OCI-LY1 (cell line): ENCODE measurements at regions not wholly inside any gene's neighbourhood (a gene's known extent, or its start where the extent isn't known, plus 50 kb on each side); places are given as distances from the start of the nearest gene placed in this dataset.

Experiments
- CTCF ChIP-seq: fragments of 200-600 bp; sonication (generic), shearing (Covaris generic); IDR thresholded peaks from 2 replicates; pipeline ENCODE4 v1.5.1; 2017; ENCODE audit warnings: mild to moderate bottlenecking, antibody characterized with exemption, low read length, moderate library complexity, mixed read lengths
- EZH2 ChIP-seq: fragments of 200-600 bp; sonication (generic), shearing (Covaris generic); IDR thresholded peaks from 2 replicates; pipeline ENCODE4 v1.8.0; 2017; ENCODE audit warnings: borderline replicate concordance, mixed run types, mild to moderate bottlenecking, antibody characterized with exemption, low read length, moderate library complexity, mixed read lengths

- TF ChIP-seq CTCF (no peak), EZH2 (no peak)
Observed at GRCh38 chr2:65565681-65566080, 133.3 kb upstream of the SPRED2 start.
